Endothelial cell of umbilical vein (primary cell): ENCODE measurements at regions not wholly inside any gene's neighbourhood (a gene's known extent, or its start where the extent isn't known, plus 50 kb on each side); places are given as distances from the start of the nearest gene placed in this dataset.

Experiments used
- BruUV-seq: library from RNA; stranded (reverse); fragments of 400-500 nt; replicated peaks from 2 replicates; lab custom pipeline; 2021; lab: Mats Ljungman, UMichigan
- CTCF ChIA-PET: fragments of 300-600, 350-600 bp; sonication (Branson Sonifier 250); formaldehyde crosslinking; loops from one replicate; lab custom pipeline; 2021; ENCODE audit warnings: antibody characterized with exemption, inconsistent platforms; lab: Charles Lee
- POLR2A ChIA-PET: fragments of 300-600, 350-600 bp; sonication (Branson Sonifier 250); formaldehyde crosslinking; loops from one replicate; lab custom pipeline; 2021; ENCODE audit warnings: antibody characterized with exemption, inconsistent platforms; lab: Charles Lee
- DNase-seq: peaks from one replicate; pipeline ENCODE4 v3.0.0-alpha.2; 2011; ENCODE audit warnings: low read depth, low spot score
- FAIRE-seq: peaks from 2 replicates; lab custom pipeline; 2011; peaks lifted over from hg19 to GRCh38; lab: Jason Lieb, UNC
- H2AFZ ChIP-seq: 2 replicates; pipeline ENCODE4 v1.6.0; 2012; ENCODE audit warnings: low read depth, low read length, control low read depth, inconsistent platforms
- H3K27ac ChIP-seq: 2 replicates; pipeline ENCODE4 v1.5.1; 2011; ENCODE audit warnings: low read depth, mild to moderate bottlenecking, control low read depth, low read length, moderate library complexity; ENCODE audit not compliant: insufficient read depth
- H3K27me3 ChIP-seq, 2 experiments: 2 replicates each; pipeline versions ENCODE4 v1.6.0 to v1.6.1; 2011; ENCODE audit warnings: low read length in 2 of 2, mixed read lengths in 1 of 2; ENCODE audit not compliant: control insufficient read depth in 2 of 2, insufficient read depth in 2 of 2
- H3K36me3 ChIP-seq, 2 experiments: 2 replicates in 1 of 2; 3 replicates in 1 of 2; pipeline ENCODE4 v1.5.1; 2011; ENCODE audit warnings: low read length in 2 of 2, mild to moderate bottlenecking in 1 of 2, moderate library complexity in 1 of 2; ENCODE audit not compliant: control insufficient read depth in 2 of 2, insufficient read depth in 2 of 2; ENCODE audit errors: extremely low read depth in 1 of 2
- H3K4me1 ChIP-seq: 3 replicates; pipeline ENCODE4 v1.5.1; 2011; ENCODE audit warnings: mild to moderate bottlenecking, low read length; ENCODE audit not compliant: control insufficient read depth, insufficient read depth; ENCODE audit errors: extremely low read depth
- H3K4me2 ChIP-seq: 2 replicates; pipeline ENCODE4 v1.6.1; 2011; ENCODE audit warnings: low read length, control low read depth, mixed read lengths; ENCODE audit not compliant: insufficient read depth
- H3K4me3 ChIP-seq, 3 experiments: fragments of 200-600 bp in 1 of 3; sonication (generic), shearing (Covaris generic) in 1 of 3; replicated peaks in 1 of 3; 2 replicates each; pipeline ENCODE4 v1.5.1; 2011 to 2016; ENCODE audit warnings: control low read depth in 3 of 3, low read length in 3 of 3, mild to moderate bottlenecking in 2 of 3, inconsistent platforms in 1 of 3, low read depth in 1 of 3, moderate library complexity in 1 of 3; ENCODE audit not compliant: insufficient read depth in 1 of 3
- H3K79me2 ChIP-seq: 2 replicates; pipeline ENCODE4 v1.6.0; 2012; ENCODE audit warnings: low read length, inconsistent platforms; ENCODE audit not compliant: control insufficient read depth, insufficient read depth
- H3K9ac ChIP-seq: replicated peaks from 2 replicates; pipeline ENCODE3; 2011; ENCODE audit warnings: low read length, control low read depth; ENCODE audit not compliant: insufficient read depth; ENCODE audit errors: extremely low read depth
- H3K9me1 ChIP-seq: replicated peaks from 3 replicates; pipeline ENCODE4 v1.6.0; 2011; ENCODE audit warnings: mild to moderate bottlenecking, low read length; ENCODE audit not compliant: control insufficient read depth, insufficient read depth; ENCODE audit errors: extremely low read depth
- H3K9me3 ChIP-seq: replicated peaks from 2 replicates; pipeline ENCODE4 v1.5.1; 2012; ENCODE audit warnings: low read length, inconsistent platforms; ENCODE audit not compliant: control insufficient read depth, insufficient read depth
- H4K20me1 ChIP-seq: replicated peaks from 2 replicates; pipeline ENCODE3; 2011; ENCODE audit warnings: mild to moderate bottlenecking, low read length; ENCODE audit not compliant: control insufficient read depth, insufficient read depth; ENCODE audit errors: extremely low read depth
- EZH2 ChIP-seq: IDR thresholded peaks from 2 replicates; pipeline ENCODE4 v1.6.1; 2012; ENCODE audit warnings: borderline replicate concordance, low read depth, mild to moderate bottlenecking, moderate library complexity, low read length, inconsistent platforms; ENCODE audit not compliant: severe bottlenecking
- FOS ChIP-seq: IDR thresholded peaks from 2 replicates; pipeline ENCODE4 v1.6.1; 2011; ENCODE audit warnings: mild to moderate bottlenecking, low read length, moderate library complexity, borderline replicate concordance; ENCODE audit not compliant: insufficient read depth
- GATA2 ChIP-seq: IDR thresholded peaks from 2 replicates; pipeline ENCODE4 v1.7.0; 2011; ENCODE audit warnings: low read depth, mild to moderate bottlenecking, moderate library complexity, mixed read lengths, low read length; ENCODE audit not compliant: insufficient read length, insufficient read depth
- JUN ChIP-seq: IDR thresholded peaks from 2 replicates; pipeline ENCODE4 v1.6.1; 2011; ENCODE audit warnings: borderline replicate concordance, low read depth; ENCODE audit not compliant: insufficient read length, insufficient read depth
- MAX ChIP-seq: IDR thresholded peaks from 2 replicates; pipeline ENCODE4 v1.6.1; 2011; ENCODE audit not compliant: insufficient read depth, insufficient read length
- MYC ChIP-seq: IDR thresholded peaks from one replicate; pipeline ENCODE4 v1.6.1; 2011; ENCODE audit warnings: mild to moderate bottlenecking, low read depth, low read length
- POLR2A ChIP-seq: IDR thresholded peaks from 2 replicates; pipeline ENCODE4 v1.6.1; 2012; ENCODE audit warnings: low read depth, mild to moderate bottlenecking, control low read depth, low read length
- POLR2AphosphoS5 ChIP-seq: IDR thresholded peaks from 2 replicates; pipeline ENCODE4 v1.6.1; 2012; ENCODE audit warnings: low read depth, mild to moderate bottlenecking, control low read depth, low read length, moderate library complexity; ENCODE audit not compliant: insufficient read depth
- dilution Hi-C: fragments of 300-500 bp; cut with MboI; formaldehyde crosslinking; loops from one replicate; pipeline ENCODE4 v1.15.0; 2019; ENCODE audit warnings: low sequenced_read_pairs; ENCODE audit not compliant: extremely low pct_ligation_motif_present
- intact Hi-C: fragments of 100-400 bp; cut with micrococcal nuclease; formaldehyde crosslinking; loops from one replicate; pipeline ENCODE4 v1.10.0; 2022
- TF ChIP-seq, protein P1 (sequence below), 2 donors: IDR thresholded peaks; 1 replicate in 1 of 2; 2 replicates in 1 of 2; pipeline ENCODE4 v1.5.1; 2011; ENCODE audit warnings: low read length in 2 of 2, mild to moderate bottlenecking in 2 of 2, moderate library complexity in 2 of 2, control low read depth in 1 of 2, inconsistent platforms in 1 of 2, low read depth in 1 of 2; ENCODE audit not compliant: insufficient read depth in 1 of 2; ENCODE audit errors: extremely low read depth in 1 of 2

GRCh38 chr13:84352946-84353345 lies 470.7 kb upstream of the SLITRK1 start:
- no TSS peak for BruUV-seq
- POLR2A ChIA-PET, result no interaction called here

DNA sequence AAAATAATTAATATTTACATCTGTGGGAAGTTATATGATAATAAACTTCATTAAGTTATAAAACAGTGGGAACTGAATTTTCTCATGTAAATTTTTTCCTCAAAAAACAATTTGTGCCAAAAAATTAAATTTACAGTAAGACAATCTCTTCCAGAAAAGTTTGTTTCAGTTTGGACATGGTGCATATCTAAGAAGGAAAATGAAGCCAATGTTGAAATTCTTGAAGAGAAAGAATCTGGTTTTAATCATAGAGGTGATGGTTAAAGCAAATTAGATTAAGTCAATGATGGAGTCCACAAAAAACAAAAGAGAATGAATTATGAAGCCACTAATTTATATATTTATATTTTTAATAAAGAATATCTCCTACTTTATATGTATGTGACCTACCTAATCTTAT lies 457.2 kb upstream of the SLITRK1 start:
- Histone ChIP-seq H3K9ac (no peak overlapping the region), H3K27ac (no peak overlapping the region), H3K4me3 (no peak overlapping the region), H3K27me3 (no peaks in the 10 kb centered on the region), H3K4me2 (no peak overlapping the region), H4K20me1 (no peaks in the 10 kb centered on the region), H3K36me3 (no peaks in the 10 kb centered on the region), H3K9me1 (no peaks in the 10 kb centered on the region), H3K79me2 (no peaks in the 10 kb centered on the region), H3K4me1 (no peaks in the 10 kb centered on the region), H3K9me3 (peaks cover 2% of the 10 kb centered on the region), H2AFZ (no peak overlapping the region)
- DNase-seq (no peak), FAIRE-seq (no peak)
- CTCF ChIA-PET, result no interaction called here
- TF ChIP-seq POLR2AphosphoS5 (no peak), GATA2 (no peak), JUN (no peak), EZH2 (no peak), MYC (no peak), POLR2A (no peak), FOS (no peak), MAX (no peak)
- TF ChIP-seq, protein P1, sequence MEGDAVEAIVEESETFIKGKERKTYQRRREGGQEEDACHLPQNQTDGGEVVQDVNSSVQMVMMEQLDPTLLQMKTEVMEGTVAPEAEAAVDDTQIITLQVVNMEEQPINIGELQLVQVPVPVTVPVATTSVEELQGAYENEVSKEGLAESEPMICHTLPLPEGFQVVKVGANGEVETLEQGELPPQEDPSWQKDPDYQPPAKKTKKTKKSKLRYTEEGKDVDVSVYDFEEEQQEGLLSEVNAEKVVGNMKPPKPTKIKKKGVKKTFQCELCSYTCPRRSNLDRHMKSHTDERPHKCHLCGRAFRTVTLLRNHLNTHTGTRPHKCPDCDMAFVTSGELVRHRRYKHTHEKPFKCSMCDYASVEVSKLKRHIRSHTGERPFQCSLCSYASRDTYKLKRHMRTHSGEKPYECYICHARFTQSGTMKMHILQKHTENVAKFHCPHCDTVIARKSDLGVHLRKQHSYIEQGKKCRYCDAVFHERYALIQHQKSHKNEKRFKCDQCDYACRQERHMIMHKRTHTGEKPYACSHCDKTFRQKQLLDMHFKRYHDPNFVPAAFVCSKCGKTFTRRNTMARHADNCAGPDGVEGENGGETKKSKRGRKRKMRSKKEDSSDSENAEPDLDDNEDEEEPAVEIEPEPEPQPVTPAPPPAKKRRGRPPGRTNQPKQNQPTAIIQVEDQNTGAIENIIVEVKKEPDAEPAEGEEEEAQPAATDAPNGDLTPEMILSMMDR (IDR thresholded peaks at IDR 0.05; ENCODE audit: extremely low read depth in 1 of 2, insufficient read depth in 1 of 2, low read depth in 1 of 2, low read length in 2 of 2), result no peak
- dilution Hi-C loops, result no loop called here
- intact Hi-C loops, result no loop called here
- no TSS peak for BruUV-seq
- POLR2A ChIA-PET, result no interaction called here

More at GRCh38 chr13:84352946-84353345, 470.7 kb upstream of the SLITRK1 start:
- H3K36me3 ChIP-seq, result no peaks in the 10 kb centered on the region
- dilution Hi-C loops (no loop called here), intact Hi-C loops (no loop called here)
- H2AFZ ChIP-seq, result no peak overlapping the region
- no peak overlapping the region for H3K9ac ChIP-seq
- H3K27ac ChIP-seq, result no peak overlapping the region
- FAIRE-seq (no peak), DNase-seq (no peak)
- H3K79me2 ChIP-seq, result no peaks in the 10 kb centered on the region
- no peaks in the 10 kb centered on the region for H3K27me3 ChIP-seq
- H3K9me3 ChIP-seq, result peaks cover 3% of the 10 kb centered on the region
- H3K4me3 ChIP-seq, result no peak overlapping the region
- CTCF ChIA-PET, result no interaction called here
- no peaks in the 10 kb centered on the region for H3K4me1 ChIP-seq
- no peaks in the 10 kb centered on the region for H3K9me1 ChIP-seq
- TF ChIP-seq POLR2A (no peak), POLR2AphosphoS5 (no peak), FOS (no peak), EZH2 (no peak), MYC (no peak)
- TF ChIP-seq, protein P1 (IDR thresholded peaks at IDR 0.05; ENCODE audit: extremely low read depth in 1 of 2, insufficient read depth in 1 of 2, low read depth in 1 of 2, low read length in 2 of 2), result no peak
- H4K20me1 ChIP-seq, result no peaks in the 10 kb centered on the region
- no peak overlapping the region for H3K4me2 ChIP-seq
